Neural progenitor cell (in vitro differentiated cells): ENCODE measurements at regions not wholly inside any gene's neighbourhood (a gene's known extent, or its start where the extent isn't known, plus 50 kb on each side); places are given as distances from the start of the nearest gene placed in this dataset.
"Not testable (repeated sequence)": the region's sequence is repeated elsewhere in the genome, so short reads cannot be mapped to it uniquely, and the experiment has no call there.

Experiments
- CTCF ChIP-seq: fragments of 200-600 bp; sonication (generic); IDR thresholded peaks from 2 replicates; pipeline ENCODE4 v1.5.1; 2017; ENCODE audit warnings: antibody characterized with exemption, mild to moderate bottlenecking
- EZH2 ChIP-seq: fragments of 200-600 bp; sonication (generic); IDR thresholded peaks from 2 replicates; pipeline ENCODE4 v1.6.1; 2017; ENCODE audit warnings: antibody characterized with exemption, mild to moderate bottlenecking, moderate library complexity

- TF ChIP-seq CTCF, EZH2: not testable (repeated sequence)
Measured at GRCh38 chr2:230634721-230635313, 77.8 kb upstream of the CAB39 start.
